ENCODE measurements at regions not wholly inside any gene's neighbourhood (a gene's known extent, or its start where the extent isn't known, plus 50 kb on each side); places are given as distances from the start of the nearest gene placed in this dataset.

DNA sequence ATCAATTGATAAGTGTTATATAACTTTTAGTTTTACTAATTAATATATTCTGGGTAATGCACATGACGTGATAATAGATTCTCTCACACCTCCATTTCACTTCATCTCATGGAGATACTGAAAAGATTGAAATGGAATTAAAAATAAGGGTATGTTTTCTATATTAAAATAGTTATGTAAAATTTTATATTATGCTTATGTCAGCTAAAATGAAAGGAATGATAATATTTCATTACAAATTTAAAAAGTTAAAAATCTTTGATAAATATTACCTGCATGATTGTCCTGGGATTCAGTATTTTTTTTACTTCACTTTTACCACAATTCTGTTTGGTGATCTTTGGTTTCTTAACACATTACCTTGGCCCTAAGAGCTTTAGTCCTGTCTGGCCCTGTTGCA, 823.8 kb upstream of the NRXN1 start:
- no peak for FAIRE-seq
- DNase-seq (ENCODE audit: insufficient read length, low spot score): no peak
- no peak for TF ChIP-seq POLR2A (IDR thresholded peaks at IDR 0.05; ENCODE audit: low read depth, low read length)

DNA sequence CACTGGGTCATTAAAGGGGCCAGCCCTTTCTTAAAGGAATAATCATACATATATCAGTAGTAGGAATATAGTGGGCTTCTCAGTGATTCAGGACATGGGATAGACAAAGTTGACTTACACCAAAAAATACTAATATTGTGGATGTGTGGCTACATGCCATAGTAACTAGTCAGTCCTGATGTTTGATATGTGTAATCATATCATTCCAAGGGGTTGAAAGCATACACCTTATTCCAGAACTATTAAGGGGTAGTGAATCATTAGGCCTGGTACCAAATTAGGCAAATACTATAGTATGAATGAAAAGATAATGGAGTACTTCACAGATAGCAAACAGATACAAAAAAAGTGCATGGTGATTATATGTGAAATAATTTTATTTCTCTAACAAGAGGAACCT, 814.9 kb upstream of the NRXN1 start:
- TF ChIP-seq POLR2A (IDR thresholded peaks at IDR 0.05; ENCODE audit: low read depth, low read length): no peak
- DNase-seq (ENCODE audit: insufficient read length, low spot score) (no peak), FAIRE-seq (no peak)

DNA sequence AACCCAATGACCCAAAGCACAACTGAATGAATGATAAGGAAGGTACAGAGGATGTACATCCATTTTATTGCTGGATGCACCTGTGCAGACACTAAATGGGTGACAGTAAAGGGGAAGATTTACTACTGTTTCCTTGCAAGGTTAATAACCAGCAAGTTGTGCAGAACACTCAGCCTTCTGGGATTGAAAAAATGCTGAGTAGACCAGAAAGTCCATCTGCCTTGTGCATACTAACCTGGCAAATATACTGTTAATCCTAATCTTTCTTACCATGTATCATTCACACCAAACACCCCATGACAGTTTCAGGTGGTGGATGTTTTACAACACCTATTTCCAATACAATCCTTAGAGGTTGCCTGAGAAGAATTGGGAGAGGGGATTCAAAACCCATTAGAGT, 814.1 kb upstream of the NRXN1 start:
- FAIRE-seq (no peak), DNase-seq (ENCODE audit: insufficient read length, low spot score) (no peak)
- no peak for TF ChIP-seq POLR2A (IDR thresholded peaks at IDR 0.05; ENCODE audit: low read depth, low read length)

DNA sequence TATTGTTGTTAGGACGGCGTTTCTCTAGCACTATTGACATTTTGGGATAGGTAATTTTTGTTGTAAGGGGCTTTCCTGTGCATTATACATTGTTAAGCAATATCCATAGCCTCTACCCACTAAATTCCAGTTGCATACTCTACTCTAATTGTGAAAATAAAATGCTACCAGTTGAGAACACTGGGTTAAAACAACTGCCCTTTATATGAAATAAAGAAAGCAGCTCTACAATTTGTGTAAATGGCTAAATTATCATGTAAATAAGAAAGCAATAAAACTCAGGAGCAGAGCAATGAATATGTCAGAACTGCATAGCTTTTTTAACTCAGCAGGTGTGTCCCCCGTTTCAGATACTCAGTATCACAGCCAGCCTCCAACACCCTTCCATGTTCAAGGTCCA, 812.7 kb upstream of the NRXN1 start:
- no peak for DNase-seq (ENCODE audit: insufficient read length, low spot score)
- no peak for TF ChIP-seq POLR2A (IDR thresholded peaks at IDR 0.05; ENCODE audit: low read depth, low read length)
- FAIRE-seq: no peak

DNA sequence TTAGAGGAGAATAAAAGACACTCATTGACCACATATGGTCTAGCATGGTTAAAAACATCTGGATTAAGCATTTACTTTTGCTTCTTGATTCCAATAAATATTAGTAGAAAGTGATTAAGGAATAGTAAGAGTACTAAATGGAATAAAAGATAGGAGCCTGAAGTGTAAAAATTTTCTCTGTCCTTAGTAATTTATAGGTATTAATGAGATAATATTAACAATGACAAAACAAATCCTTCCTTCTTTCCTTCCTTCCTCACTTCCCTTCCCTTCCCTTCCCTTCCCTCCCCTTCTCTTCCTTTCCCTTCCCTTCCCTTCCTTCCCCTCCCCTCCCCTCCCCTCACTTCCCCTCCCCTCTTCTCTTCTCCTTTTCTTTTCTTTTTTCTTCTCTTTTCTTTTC, 797.5 kb upstream of the NRXN1 start:
- FAIRE-seq: no peak
- DNase-seq (ENCODE audit: insufficient read length, low spot score): no peak
- TF ChIP-seq POLR2A (IDR thresholded peaks at IDR 0.05; ENCODE audit: low read depth, low read length): no peak

DNA sequence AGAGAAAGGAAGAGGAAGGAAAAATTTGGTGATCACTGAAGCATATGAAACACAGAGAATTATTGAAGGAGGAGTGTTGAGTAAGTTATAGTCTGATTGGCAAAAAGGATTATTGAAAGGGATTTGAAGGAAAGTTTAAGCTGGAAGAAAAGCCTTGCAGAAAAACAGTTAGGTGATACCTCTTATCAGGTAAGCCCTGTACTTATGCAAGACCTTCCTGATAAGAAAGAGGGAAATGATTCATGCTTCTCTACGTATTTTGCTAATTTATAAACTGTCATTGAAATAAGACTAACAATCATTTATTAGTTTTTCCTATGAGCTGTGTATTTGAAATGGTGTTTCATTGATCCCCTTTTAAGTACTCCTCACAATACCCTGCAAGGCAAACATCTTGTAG, 793.9 kb upstream of the NRXN1 start:
- no peak for DNase-seq (ENCODE audit: insufficient read length, low spot score)
- FAIRE-seq: no peak
- no peak for TF ChIP-seq POLR2A (IDR thresholded peaks at IDR 0.05; ENCODE audit: low read depth, low read length)

DNA sequence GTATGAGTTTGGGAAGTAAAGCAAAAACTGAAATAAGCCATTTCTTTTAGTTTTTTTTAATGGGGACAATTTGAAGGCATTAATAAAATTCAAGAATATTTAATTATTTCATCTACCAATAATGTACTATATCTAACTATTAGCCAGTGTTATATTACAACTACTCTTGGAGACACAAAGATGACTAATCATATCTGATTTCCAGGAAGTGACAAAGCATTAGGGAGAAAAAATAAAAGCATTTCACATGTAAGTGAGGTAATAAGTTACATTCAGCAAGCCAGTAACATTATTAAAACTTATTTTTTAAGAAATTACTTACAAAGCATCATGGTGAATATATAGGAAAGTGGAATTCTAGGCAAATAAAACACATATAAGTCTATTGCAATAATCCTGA, 781.3 kb upstream of the NRXN1 start:
- TF ChIP-seq POLR2A (IDR thresholded peaks at IDR 0.05; ENCODE audit: low read depth, low read length): no peak
- DNase-seq (ENCODE audit: insufficient read length, low spot score) (no peak), FAIRE-seq (peak; percentile 23)

DNA sequence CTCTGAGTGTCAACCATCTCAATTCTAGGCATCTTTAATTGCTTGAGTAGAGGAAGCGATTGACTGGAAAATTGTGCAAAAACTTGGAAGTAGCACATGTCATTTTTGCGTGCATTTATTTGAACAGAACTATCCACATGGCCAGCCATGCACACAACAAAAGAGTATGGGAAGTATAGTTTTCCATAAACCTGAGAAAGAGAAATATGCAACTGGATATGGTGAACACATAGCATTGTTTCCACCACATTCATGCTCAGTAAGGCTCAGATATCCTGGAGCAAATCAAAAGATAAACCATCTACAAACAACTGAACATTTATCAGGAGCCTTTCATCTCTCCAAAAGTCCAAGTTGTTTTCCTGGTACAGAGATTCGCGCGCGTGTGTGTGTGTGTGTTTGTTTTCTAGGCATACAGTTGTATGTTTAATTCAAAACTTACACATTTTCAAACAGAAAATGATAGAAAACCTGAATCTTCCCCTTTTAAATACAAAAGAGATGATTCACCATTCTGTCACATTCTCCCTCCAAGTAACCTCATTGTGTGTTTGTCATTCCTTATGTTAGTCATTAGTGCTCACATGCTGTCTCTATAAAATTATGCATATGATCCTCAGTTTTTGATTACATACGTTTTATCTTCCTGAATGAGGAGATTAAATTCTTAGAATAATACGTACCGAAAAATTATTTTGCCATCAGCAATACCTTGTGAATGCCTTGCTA, 780.4 kb upstream of the NRXN1 start:
- no peak for TF ChIP-seq POLR2A (IDR thresholded peaks at IDR 0.05; ENCODE audit: low read depth, low read length)
- DNase-seq (ENCODE audit: insufficient read length, low spot score) (peak; percentile 9), FAIRE-seq (peak; percentile 79)

DNA sequence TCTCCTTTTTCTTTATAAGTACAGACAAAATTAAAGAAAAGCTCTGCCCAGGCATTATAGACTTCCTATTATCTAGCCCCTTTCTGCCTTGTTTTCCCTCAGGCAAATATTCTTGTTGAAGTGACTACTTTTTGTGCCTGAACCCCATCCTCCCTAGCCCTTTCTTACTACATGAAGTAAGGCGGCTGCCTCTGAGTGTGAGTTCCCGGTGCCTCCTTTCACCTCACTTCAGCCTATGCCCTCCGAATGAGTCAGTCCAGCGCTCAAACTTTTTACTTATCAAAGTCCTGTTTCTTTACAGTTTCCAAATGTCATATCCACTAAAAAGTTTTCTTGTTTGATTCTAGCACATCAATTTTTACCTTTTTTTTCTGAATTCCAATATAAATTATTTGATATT, 778.3 kb upstream of the NRXN1 start:
- no peak for TF ChIP-seq POLR2A (IDR thresholded peaks at IDR 0.05; ENCODE audit: low read depth, low read length)
- FAIRE-seq: no peak

DNA sequence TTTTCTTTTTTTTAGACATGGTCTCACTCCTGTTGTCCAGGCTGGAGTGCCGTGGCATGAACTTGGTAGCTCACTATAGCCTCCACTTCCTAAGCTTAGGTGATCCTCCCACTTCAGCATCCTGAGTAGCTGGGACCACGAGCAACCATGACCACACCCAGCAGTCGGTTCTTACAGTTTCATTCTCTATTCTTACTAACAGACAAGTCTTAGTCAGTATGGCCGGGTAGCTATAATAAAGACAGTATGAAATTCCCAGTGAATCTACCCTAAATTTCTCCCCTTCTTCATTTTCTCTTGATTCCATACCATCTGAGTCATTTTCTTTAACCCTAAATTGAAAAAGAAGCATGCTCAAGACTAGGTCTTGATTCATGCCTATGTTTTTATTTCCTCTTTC, 775.3 kb upstream of the NRXN1 start:
- peak; percentile 36 for FAIRE-seq
- no peak for TF ChIP-seq POLR2A (IDR thresholded peaks at IDR 0.05; ENCODE audit: low read depth, low read length)
- DNase-seq (ENCODE audit: insufficient read length, low spot score): no peak

More for the DNA sequence above, 778.3 kb upstream of the NRXN1 start:
- DNase-seq (ENCODE audit: insufficient read length, low spot score): no peak

DNA sequence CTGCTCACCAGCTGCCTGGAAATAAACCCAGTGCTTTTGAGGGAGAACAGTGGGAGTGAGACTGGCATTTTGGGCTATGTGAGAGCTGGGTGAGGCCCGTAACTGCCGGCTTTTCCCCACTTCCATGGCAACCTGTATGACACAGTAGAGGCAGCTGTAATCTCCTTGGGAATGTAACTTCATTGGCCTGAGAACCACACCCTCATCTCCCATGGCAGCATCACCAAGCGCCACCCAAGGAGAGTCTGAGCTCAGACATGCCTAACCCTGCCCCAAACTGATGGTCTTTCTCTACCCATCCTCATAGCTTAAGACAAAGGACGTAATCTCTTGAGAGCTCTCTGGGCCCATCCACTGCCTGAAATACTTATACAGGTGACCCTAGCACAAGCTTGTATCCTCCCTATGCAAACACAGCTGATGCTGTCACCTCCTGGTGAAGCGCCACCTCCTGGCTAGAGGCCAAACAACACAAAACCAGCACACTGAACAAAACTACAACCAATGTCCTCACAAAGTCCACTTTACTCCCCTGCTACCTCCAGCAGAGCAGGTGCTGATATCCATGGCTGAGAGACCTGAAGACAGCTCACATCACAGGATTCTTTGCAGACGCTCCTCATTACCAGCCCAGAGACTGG, 763.4 kb upstream of the NRXN1 start:
- DNase-seq (ENCODE audit: insufficient read length, low spot score): no peak
- no peak for TF ChIP-seq POLR2A (IDR thresholded peaks at IDR 0.05; ENCODE audit: low read depth, low read length)
- peak; percentile 57 for FAIRE-seq

DNA sequence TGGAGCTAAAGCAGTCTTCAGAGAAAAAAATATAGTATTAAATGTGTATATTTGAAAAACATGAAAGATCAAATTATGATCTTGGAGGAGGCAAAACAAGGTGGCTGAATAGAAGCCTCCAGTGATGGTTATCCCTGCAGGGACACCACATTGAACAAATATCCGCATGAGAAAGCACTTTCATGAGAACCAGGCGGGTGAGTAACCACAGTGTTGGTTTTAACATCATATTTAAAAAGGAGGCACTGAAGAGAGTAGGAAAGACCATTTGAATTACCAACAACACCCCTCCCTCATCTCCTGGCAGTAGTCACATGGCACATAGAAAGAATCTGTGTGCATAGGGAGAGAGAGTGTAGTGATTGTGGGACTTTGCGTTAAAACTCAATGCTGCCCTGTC, 759.6 kb upstream of the NRXN1 start:
- FAIRE-seq (no peak), DNase-seq (ENCODE audit: insufficient read length, low spot score) (no peak)
- no peak for TF ChIP-seq POLR2A (IDR thresholded peaks at IDR 0.05; ENCODE audit: low read depth, low read length)

DNA sequence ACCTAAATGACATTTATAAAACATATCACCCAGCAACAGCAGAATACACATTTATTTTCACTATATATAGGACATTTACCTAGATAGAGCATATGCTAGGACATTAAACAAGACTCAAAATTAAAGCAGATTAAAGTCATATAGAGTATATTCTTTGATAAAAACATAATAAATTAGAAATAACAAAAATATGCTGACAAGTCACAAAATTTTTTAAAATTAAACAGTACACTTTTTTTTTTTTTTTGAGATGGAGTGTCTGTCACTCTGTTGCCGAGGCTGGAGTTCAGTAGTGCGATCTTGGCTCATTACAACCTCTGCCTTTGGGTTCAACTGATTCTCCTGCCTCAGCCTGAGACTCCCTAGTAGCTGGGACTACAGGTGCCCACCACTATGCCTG, 758.9 kb upstream of the NRXN1 start:
- TF ChIP-seq POLR2A (IDR thresholded peaks at IDR 0.05; ENCODE audit: low read depth, low read length): no peak
- FAIRE-seq (no peak), DNase-seq (ENCODE audit: insufficient read length, low spot score) (no peak)

DNA sequence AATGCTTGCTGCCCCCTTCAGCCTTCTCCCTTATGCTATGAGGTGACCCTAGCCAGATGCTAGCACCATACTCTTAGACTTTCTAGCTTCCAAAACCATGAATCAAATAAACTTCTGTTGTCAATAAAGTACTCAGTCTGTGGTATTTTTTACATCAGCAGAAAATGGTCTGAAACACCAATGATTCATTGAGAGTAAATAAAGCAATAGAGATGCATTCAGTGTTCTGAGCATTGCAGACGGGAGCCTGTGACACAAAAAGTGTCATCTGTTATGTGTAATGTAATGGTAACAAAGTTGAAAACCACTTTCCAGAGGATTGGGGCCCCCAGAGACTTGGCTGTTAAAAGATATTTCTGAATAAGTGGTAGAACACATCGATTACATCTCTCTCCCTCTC, 758.0 kb upstream of the NRXN1 start:
- DNase-seq (ENCODE audit: insufficient read length, low spot score) (no peak), FAIRE-seq (no peak)
- TF ChIP-seq POLR2A (IDR thresholded peaks at IDR 0.05; ENCODE audit: low read depth, low read length): no peak

All from H54 (cell line).